Tongue (tissue), 1 donor: ENCODE measurements at regions not wholly inside any gene's neighbourhood (a gene's known extent, or its start where the extent isn't known, plus 50 kb on each side); places are given as distances from the start of the nearest gene placed in this dataset.
"Not testable (repeated sequence)": the region's sequence is repeated elsewhere in the genome, so short reads cannot be mapped to it uniquely, and the experiment has no call there.

Source experiments
- DNase-seq: peaks from one replicate; pipeline ENCODE4 v3.0.0-alpha.2; 2015

DNA sequence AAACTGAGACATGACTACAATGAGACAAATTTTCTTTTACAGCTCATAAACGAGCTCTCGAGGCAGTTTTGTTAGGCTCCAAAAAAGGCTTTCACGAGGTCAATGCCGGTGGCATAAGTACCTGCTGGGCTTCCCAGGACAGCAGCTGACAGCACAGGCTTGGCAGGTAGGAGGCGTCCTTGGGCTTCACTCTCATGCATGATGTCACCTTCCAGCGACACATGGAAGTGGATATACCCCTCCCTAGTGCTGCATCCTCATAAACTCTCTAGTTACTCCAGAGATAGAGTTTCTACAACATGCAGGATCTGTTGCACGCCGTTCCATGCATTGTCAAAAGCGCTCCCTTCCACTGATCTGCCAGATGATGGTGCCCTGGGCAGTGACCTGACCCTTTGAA is 112.5 kb upstream of the PAXBP1 start:
- DNase-seq, result no peak

DNA sequence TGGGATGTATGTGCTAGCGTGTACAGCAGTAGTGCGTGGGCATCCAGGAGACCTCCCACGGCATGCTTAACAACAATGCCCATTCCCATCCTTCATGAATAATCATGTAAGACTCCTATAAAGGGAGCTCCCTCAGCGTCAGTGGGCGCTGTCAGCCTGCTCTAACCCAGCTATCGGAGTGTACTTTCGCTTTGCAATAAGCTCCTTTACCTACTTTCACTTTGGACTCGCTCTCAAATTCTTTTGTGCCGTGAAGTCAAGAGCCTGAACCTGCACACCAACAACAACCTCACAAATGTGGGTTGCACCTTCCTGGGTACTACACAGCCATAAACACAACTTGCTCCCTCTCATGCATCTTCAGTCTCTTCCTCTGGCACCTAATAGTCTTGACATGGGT is 114.8 kb upstream of the PAXBP1 start:
- no peak for DNase-seq

GRCh38 chr21:32887026-32887425 is 115.5 kb upstream of the PAXBP1 start:
- peak; percentile 40 for DNase-seq

DNA sequence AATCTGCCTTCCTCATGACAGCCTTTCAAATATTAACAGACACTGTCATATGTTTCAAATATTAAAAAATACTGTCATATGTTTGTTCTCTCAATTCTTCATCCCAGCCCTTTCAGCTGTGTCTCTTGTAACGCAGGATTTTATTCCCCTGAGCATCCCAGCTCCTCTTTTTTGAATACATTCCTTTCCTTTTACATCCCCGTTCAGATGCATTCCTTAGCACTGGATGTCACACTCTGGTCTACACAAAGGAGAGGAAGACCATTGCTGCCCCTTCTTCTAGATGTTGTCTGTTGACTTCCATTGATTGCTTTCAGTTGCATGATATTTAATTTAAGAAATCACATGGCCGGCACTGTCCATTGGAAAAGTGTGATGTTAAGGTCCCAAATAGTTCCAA is 117.4 kb upstream of the PAXBP1 start:
- no peak for DNase-seq

DNA sequence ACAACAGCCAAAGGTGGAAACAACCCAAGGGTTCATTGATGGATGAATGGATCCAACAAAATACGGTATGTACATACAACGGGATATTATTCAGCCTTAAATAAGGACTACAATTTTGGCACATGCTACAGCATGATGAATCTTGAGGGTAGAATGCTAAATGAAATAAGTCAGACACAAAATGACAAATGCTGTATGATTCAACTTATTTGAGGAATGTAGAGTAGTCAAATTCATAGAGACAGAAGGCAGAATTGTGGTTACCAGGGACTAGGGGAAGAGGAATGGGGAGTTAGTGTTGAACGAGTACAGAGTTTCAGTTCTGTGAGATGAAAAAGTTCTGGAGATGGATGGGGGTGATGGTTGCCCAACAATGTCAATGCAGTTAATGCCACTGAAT is 118.0 kb upstream of the PAXBP1 start:
- DNase-seq, result no peak

- no peak for DNase-seq
Observed at GRCh38 chr21:32894321-32894720, 122.8 kb upstream of the PAXBP1 start.

GRCh38 chr21:32900814-32901213 is 124.9 kb upstream of the OLIG2 start:
- DNase-seq, result no peak

- DNase-seq, result no peak
Observed at GRCh38 chr21:32907521-32907920, 118.2 kb upstream of the OLIG2 start.

DNA sequence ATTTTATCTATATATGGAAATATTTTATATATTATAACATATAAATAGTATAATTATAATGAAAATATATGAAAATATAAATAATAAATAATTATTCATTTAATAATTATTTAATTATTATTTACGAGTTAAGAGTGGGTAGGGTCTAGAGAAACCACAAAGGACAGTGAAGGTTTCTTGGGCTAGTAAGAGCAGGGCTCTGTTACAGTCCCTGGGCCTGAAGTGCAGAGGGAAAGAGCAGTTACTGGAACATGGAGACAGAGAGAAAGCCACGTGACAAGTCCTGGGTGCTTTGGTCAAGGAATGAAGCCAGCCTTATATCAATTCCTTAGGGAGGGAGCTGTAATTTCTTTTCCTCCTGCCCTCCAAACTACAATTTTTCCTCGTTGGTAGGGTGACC is 117.2 kb upstream of the OLIG2 start:
- DNase-seq, result no peak

DNA sequence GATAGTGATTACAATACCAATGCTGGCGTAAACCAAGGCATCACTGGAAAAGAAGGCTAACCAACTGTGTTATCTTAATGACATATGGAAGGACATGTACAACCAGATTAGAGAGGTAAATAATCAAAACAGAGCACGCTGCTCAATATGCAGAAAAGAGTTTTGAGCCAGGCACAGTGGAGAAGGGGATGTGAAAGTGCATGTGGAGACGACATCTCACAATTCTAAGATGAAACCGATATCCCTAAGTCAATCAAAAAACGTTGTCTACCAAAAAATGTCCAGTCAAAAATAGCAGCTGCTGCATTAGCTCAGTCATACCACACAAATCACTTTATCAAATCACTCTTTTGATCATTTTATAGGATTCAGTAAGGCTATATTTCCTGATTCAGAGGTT is 116.3 kb upstream of the OLIG2 start:
- DNase-seq, result no peak

GRCh38 chr21:32914424-32915039 is 111.2 kb upstream of the OLIG2 start:
- DNase-seq, result no peak

- DNase-seq, result no peak
Observed at GRCh38 chr21:32915099-32915498, 110.6 kb upstream of the OLIG2 start.

- DNase-seq, result no peak
Observed at GRCh38 chr21:32916088-32916487, 109.6 kb upstream of the OLIG2 start.

DNA sequence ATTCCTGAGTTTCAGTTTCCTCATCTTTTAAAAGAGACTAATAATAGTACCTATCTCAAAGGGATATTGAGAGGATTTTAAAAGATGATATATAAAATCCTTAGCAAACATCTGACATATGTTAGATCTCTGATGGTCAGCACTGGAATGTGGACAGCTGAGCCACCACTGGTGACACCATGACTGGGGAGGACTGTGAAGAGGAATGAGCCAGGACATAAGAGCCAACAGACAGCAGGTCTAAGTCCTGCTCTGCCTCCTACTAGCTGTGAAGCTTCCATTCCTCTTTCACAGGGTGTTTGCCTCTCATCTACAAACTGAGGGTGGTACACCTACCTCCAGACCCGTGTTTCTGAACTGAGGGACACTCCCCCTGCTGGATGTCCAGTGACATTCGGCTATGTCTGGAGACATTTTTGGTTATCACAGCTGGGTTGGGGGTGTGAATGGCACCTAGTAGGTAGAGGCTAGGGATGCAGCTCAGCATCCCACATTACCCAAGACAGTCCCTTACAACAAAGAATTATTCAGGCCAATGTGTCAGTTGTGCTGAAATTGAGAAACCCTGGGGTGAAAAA is 109.1 kb upstream of the OLIG2 start:
- DNase-seq, result no peak

DNA sequence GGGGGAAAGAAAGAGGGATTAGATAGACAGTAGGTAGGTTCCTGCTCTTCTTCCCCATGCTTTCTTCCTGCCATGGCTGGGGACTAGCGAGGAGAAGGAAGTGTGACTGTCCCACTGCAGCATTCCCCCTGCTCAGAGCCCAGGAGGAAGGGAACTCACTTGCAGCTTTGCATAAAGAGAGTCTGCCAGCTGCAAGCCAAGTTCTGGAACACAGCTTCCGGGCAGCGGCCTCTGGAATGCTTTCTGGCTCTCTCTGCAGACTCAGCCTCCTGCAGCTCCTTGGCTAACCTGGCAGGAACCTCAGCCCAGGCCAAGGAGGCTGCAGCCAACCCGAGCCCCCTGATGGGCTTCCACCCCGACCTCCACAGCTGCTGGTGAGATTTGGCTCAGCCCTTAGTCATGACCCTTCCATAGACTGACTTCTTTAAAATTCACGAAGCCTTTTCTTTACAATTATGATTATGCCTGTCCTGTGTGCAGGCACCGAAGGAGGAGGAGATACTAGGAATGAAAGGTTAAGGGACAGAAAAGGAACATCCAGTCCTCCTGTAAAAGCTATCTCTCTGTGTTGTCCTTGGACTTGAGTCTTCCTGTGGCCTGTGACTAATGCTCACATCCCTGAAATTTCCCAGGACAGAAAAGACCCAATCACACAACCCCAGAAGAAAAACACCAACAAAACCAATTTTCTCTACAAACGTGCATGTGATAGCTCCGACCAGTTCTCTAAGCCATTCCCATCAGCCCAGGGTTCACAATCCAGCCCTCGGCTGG is 108.2 kb upstream of the OLIG2 start:
- peak; percentile 26 for DNase-seq

DNA sequence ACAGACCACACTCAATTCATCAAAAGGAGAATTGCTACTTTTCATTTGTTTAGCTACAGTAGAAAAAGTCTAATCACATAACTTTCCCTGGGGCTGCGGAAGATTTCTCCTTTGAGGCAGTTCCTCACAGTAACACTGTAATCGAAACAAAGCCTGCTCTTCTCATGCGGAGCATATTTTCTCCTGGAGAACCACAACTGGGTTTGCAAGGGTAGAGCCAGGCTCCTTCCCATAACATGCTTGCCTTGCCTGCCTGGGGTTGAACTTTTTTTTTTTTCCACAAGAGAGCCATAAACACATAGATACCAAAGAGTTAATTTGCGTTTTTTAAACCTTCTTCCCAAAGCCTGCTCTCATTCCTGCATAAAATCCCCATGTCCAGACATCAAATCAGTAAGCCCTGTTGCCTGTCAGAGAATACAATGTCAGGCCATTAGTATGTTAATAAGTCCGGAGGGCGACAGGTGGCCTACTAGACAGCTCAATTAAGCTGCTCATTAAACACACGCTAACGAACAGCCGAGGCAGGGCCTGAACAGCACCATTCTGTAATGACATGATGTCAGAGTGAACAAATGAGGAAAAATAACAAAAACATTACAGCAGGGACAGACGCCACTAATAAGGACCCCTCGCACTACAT is 107.1 kb upstream of the OLIG2 start:
- DNase-seq, result peak; percentile 12

- no peak for DNase-seq
Observed at GRCh38 chr21:32920474-32920873, 105.3 kb upstream of the OLIG2 start.

DNA sequence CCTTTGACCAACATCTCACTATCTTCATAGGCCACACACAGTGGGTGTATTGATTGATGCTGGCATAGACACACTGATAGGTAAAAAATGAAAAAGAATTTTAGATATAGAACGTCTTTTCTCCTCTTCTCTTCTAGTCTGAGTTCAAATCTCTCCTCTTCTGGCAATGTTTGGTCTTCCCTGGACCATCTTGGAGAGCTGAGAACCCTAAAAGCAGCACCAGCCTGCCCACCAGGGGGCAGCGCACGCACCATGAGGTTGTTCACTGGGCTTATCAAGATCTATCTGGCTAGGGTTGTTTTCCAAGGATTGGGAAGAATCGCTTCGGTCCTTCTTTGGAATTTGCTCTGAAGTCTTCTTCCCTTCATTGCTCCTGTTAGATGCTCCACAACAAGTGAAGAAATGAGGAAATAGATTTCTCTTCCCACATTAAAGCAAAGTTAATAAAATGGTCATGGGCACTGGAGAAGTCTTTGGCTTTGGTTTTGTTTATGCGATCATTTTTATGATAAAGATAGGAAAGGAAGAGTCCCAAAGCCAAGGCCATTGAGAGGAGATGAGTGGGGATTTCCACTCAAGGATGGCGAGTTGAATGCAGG is 104.0 kb upstream of the OLIG2 start:
- DNase-seq, result no peak

DNA sequence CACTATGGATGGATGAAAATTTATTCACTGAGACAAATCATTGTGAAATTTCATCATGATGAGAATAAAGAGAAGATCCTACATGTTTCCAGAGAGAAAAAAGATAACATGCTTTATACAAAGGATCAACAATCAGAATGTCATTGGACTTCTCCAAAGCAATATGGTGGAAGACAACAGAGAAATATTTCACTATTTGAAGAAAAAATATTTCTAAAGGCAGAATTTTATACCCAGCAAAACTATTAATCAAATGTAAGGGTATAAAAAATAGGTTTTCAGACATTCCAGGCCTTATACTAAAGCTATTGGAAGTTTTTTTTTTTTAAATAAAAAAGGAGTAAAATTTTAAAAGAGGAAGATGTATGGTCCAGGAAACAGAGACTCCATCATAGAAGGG is 100.6 kb upstream of the OLIG2 start:
- no peak for DNase-seq

DNA sequence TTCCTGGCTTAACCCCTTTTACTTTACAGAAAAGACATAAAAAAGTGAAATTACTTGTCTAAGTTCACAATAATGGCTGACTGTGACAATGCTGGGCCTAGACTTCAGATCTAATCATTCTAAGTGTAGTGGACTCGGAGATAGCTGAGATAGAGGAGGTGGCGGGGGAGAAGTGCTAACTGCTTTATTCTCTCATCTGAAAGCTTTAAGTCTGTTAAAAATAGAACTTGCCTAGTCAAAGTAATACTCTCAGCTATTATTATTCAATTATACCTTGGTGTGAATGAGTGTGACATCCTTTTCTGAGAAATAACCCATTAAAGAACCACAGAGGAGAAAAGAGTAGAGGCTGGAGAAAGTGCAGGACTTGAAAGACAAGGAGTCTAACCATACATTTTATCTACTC is 96.1 kb upstream of the OLIG2 start:
- DNase-seq, result no peak

DNA sequence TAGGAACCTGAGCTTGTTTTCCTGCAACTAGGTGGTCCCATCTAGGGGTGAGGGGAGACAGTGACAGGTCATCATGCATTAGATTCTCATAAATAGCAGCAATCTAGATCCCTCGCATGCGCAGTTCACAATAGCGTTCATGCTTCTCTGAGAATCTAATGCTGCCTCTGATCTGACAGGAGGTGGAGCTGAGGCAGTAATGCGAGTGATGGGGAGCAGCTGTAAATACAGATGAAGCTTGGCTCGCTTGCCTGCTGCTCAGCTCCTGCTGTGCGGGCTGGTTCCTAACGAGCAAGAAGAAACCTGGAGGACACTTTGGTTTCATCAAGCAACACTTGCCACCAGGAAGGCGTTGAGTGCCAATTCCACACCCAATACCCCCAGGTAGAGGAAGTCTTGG is 95.1 kb upstream of the OLIG2 start:
- DNase-seq, result peak; percentile 64

GRCh38 chr21:32934068-32934467 is 91.7 kb upstream of the OLIG2 start:
- DNase-seq, result not testable (repeated sequence)

- no peak for DNase-seq
Observed at GRCh38 chr21:32934829-32935228, 90.9 kb upstream of the OLIG2 start.
